Retinal pigment epithelial cell (primary cell): ENCODE measurements at regions not wholly inside any gene's neighbourhood (a gene's known extent, or its start where the extent isn't known, plus 50 kb on each side); places are given as distances from the start of the nearest gene placed in this dataset.

Experiments used
- DNase-seq: peaks from one replicate; pipeline ENCODE4 v3.0.0-alpha.2; 2010; ENCODE audit warnings: low read depth
- H3K4me3 ChIP-seq: 2 replicates; pipeline ENCODE4 v1.5.1; 2011; ENCODE audit warnings: mild to moderate bottlenecking, low read length, control low read depth, moderate library complexity
- CTCF ChIP-seq: conservative IDR thresholded peaks from 2 replicates; pipeline ENCODE4 v1.5.1; 2011; ENCODE audit warnings: low read depth, low read length, control low read depth, inconsistent platforms

DNA sequence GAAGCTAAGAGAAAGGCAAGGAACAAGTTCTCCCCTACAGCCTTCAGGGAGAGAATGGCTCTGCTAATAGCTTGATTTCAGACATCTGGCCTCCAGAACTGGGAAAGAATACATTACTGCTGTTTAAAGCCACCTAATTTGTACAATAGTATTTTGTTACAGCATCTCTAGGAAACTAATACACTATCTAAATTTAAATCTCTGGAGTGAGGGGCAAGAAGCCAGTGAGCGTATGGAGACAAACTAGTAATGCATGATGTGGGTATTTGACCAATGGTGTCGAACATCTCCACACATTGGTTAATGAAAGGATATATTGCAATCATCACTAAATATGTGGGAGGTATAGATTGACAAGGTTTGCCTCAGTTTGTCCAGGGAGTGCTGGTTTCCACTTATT is 451.5 kb downstream of the EPM2A start:
- no peak for TF ChIP-seq CTCF
- DNase-seq = no peak

GRCh38 chr6:145286916-145287315 is 448.4 kb downstream of the EPM2A start:
- DNase-seq = no peak
- no peak overlapping the region for H3K4me3 ChIP-seq
- TF ChIP-seq CTCF = no peak

More for the DNA sequence above, 451.5 kb downstream of the EPM2A start:
- no peak overlapping the region for H3K4me3 ChIP-seq

GRCh38 chr6:145289573-145289972 is 445.7 kb downstream of the EPM2A start:
- TF ChIP-seq CTCF = no peak
- no peak for DNase-seq
- H3K4me3 ChIP-seq = no peak overlapping the region

GRCh38 chr6:145290122-145290521 is 445.2 kb downstream of the EPM2A start:
- no peak for DNase-seq
- no peak overlapping the region for H3K4me3 ChIP-seq
- TF ChIP-seq CTCF = no peak

GRCh38 chr6:145292066-145292465 is 443.3 kb downstream of the EPM2A start:
- no peak for TF ChIP-seq CTCF
- no peak for DNase-seq
- no peak overlapping the region for H3K4me3 ChIP-seq

DNA sequence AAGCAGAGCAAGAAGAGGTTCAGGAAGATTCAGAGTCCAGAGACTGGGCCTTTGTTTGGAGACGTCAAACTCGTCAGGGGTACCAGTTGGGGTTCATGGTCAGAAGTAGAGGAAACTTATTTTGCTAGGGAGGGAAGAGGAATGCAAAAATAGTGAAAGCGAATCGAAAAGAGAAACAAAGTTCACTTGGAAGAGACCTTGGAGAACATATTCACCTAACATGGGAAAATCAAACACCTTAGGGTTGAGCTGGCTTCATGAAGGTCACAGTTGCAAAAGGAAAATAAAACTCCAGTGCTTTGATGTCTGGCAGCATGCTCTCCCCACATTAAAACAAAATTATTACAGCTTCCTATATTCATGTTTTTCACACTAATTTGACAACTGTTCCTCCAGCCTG is 440.4 kb downstream of the EPM2A start:
- DNase-seq = no peak
- H3K4me3 ChIP-seq = no peak overlapping the region
- TF ChIP-seq CTCF = no peak

DNA sequence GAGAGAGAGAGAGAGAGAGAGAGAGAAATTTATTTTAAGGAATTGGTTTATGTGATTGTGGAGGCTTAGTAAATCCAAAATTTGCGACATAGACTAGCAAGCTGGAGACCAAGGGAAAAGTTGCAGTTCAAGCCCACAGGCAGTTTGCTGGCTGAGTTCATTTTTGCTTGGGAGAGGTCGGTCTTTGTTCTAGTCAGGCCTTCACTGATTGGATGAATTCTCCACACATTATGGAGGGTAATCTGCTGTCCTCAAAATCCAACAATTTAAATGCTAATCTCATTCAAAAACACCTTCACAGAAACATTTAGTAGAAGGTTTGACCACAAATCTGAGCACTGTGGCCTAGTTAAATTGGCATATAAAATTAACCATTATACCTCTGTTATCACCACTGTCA is 439.6 kb downstream of the EPM2A start:
- no peak for TF ChIP-seq CTCF
- no peak for DNase-seq
- H3K4me3 ChIP-seq = no peak overlapping the region
